ENCODE measurements at regions not wholly inside any gene's neighbourhood (a gene's known extent, or its start where the extent isn't known, plus 50 kb on each side); places are given as distances from the start of the nearest gene placed in this dataset.

- TF ChIP-seq PATZ1 (CRISPR knock-in tag; IDR thresholded peaks at IDR 0.05) (no peak), EP300 (IDR thresholded peaks at IDR 0.05; ENCODE audit: low read depth in 2 of 2, low read length in 2 of 2) (no peak), EP300 (CRISPR knock-in tag; IDR thresholded peaks at IDR 0.05; ENCODE audit: borderline replicate concordance) (no peak)
Observed at GRCh38 chr14:106547735-106548434, 1021.5 kb downstream of the TMEM121 start.

Measured in HepG2 (cell line).